Nephron progenitor cell (in vitro differentiated cells): ENCODE measurements at regions not wholly inside any gene's neighbourhood (a gene's known extent, or its start where the extent isn't known, plus 50 kb on each side); places are given as distances from the start of the nearest gene placed in this dataset.

Source experiments
- DNase-seq: peaks from one replicate; pipeline ENCODE4 v3.0.0; 2021
- H3K27ac Mint-ChIP-seq: 2 replicates; pipeline ENCODE4 v1.8.0; 2021; ENCODE audit warnings: mild to moderate bottlenecking, moderate library complexity, mixed read lengths
- H3K27me3 Mint-ChIP-seq: 2 replicates; pipeline ENCODE4 v1.8.0; 2021; ENCODE audit warnings: mild to moderate bottlenecking, low read depth, mixed read lengths; ENCODE audit not compliant: poor library complexity
- H3K36me3 Mint-ChIP-seq: 2 replicates; pipeline ENCODE4 v1.8.0; 2021; ENCODE audit warnings: low read depth, mixed read lengths
- H3K4me1 Mint-ChIP-seq: 2 replicates; pipeline ENCODE4 v1.8.0; 2021; ENCODE audit warnings: mixed read lengths
- H3K4me3 Mint-ChIP-seq: 2 replicates; pipeline ENCODE4 v1.8.0; 2021; ENCODE audit warnings: mild to moderate bottlenecking, moderate library complexity, mixed read lengths
- H3K9me3 Mint-ChIP-seq: 2 replicates; pipeline ENCODE4 v1.8.0; 2021; ENCODE audit warnings: mild to moderate bottlenecking, moderate library complexity, mixed read lengths
- TF ChIP-seq, protein P1 (sequence below): fragments of 200-600 bp; sonication (generic); IDR thresholded peaks from 2 replicates; pipeline ENCODE4 v1.5.0; 2021; ENCODE audit warnings: antibody characterized with exemption

DNA sequence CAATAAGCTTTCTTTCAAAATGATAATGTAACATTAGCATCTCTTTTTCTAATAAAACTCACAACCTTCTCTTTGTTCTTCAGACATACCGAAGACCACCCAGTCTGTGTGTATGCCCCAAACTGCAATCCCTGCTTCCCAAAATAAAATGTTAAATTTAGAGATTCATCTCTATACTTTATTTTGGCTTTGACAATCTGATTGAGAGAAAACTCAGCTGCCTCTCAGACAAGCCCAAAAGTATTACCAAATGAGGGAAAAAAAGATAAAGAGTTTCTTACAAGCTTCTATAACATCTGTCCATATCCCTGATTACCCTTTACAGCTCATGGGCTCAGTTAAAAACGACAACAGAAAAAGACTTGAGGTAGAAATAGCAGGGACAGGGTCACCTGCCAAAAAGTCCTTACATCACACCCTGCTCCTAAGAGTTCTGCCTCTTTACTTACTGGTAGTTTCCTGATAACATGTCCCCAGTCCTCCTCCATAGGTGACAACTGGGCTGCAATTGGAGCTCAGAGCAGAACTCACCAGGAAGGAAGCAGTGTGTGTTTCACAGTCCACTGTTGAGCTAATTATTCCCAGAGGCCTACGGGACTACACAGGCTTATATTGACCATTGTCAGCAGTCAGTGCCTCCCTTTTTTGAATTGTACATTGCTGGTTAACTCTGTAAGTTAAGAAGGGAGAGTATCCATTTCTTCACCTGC lies 70.9 kb upstream of the FAM9C start:
- DNase-seq = no peak
- H3K9me3 Mint-ChIP-seq = peaks cover 64% of the 10 kb centered on the region
- no peak overlapping the region for H3K4me3 Mint-ChIP-seq
- TF ChIP-seq, protein P1, sequence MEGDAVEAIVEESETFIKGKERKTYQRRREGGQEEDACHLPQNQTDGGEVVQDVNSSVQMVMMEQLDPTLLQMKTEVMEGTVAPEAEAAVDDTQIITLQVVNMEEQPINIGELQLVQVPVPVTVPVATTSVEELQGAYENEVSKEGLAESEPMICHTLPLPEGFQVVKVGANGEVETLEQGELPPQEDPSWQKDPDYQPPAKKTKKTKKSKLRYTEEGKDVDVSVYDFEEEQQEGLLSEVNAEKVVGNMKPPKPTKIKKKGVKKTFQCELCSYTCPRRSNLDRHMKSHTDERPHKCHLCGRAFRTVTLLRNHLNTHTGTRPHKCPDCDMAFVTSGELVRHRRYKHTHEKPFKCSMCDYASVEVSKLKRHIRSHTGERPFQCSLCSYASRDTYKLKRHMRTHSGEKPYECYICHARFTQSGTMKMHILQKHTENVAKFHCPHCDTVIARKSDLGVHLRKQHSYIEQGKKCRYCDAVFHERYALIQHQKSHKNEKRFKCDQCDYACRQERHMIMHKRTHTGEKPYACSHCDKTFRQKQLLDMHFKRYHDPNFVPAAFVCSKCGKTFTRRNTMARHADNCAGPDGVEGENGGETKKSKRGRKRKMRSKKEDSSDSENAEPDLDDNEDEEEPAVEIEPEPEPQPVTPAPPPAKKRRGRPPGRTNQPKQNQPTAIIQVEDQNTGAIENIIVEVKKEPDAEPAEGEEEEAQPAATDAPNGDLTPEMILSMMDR = no peak
- H3K27me3 Mint-ChIP-seq = peaks cover 4% of the 10 kb centered on the region
- H3K36me3 Mint-ChIP-seq = peaks cover 11% of the 10 kb centered on the region
- peaks cover 8% of the 10 kb centered on the region for H3K4me1 Mint-ChIP-seq
- H3K27ac Mint-ChIP-seq = no peak overlapping the region

DNA sequence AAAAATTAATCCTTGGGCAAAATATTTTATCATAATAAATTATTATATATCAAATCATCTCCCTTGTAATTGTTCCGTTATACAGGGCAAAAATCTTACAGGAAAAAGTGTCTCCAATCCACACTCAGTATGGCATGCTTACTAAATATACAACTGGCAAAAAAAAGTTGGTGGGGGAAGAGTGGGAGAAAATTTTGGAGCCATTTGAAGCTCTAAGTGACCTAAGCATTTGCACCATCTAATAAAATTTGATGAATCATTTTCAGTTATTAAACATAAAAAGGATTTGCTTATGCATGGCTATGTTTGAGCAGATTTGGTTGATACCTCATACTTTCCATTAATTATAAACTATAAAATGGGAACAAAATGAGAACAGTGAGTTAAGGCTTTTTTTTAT lies 68.1 kb upstream of the FAM9C start:
- TF ChIP-seq, protein P1 = no peak
- no peak overlapping the region for H3K27ac Mint-ChIP-seq
- H3K9me3 Mint-ChIP-seq = peaks cover 45% of the 10 kb centered on the region
- H3K4me1 Mint-ChIP-seq = no peaks in the 10 kb centered on the region
- H3K27me3 Mint-ChIP-seq = peaks cover 4% of the 10 kb centered on the region
- H3K36me3 Mint-ChIP-seq = peaks cover 10% of the 10 kb centered on the region
- H3K4me3 Mint-ChIP-seq = no peak overlapping the region
- no peak for DNase-seq

DNA sequence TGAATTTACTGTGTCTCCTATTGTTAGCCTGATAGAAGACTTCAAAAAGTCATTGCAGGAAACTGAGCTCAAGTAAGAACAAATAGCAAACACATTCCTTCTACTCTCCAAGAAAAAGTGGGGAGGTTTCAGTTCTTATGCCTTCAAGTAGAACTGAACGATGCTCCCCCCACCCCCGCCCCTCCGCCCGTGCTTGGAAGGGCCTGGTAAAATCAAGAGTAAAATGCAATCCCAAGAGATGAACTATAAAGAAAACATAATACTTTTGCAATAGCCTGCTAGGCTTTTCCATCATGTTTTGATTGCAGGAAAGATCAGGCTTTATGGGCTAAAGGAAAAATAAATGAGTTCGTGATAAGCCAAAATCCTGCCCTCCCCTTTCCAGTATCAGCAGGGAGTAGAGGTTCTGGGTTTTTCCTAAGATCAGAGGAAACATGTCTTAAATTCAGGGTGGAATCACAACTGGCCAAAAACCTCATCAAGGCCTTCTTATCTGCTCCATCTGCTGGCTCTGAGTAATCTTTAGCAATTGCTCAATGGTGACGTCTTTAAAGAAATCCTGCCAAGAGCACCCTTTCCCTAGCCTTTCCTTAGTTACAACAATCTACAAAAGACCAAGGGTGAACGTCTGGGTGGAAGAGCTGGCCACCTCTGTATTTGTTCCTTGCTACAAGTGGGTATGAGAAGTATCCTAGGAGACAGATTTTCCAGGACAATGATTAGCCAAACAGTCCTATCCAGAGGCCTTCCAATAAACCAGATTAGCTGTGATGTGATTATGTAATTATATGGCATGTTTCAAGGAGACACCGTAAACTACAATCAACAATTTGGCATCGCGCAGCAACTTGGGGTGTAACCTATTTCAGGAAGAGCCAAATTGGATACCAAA lies 66.3 kb upstream of the FAM9C start:
- Mint-ChIP-seq H3K4me3 (no peak overlapping the region), H3K36me3 (no peaks in the 10 kb centered on the region), H3K27ac (no peak overlapping the region), H3K4me1 (no peaks in the 10 kb centered on the region), H3K27me3 (no peaks in the 10 kb centered on the region), H3K9me3 (peaks cover 44% of the 10 kb centered on the region)
- DNase-seq = no peak
- TF ChIP-seq, protein P1 = no peak

DNA sequence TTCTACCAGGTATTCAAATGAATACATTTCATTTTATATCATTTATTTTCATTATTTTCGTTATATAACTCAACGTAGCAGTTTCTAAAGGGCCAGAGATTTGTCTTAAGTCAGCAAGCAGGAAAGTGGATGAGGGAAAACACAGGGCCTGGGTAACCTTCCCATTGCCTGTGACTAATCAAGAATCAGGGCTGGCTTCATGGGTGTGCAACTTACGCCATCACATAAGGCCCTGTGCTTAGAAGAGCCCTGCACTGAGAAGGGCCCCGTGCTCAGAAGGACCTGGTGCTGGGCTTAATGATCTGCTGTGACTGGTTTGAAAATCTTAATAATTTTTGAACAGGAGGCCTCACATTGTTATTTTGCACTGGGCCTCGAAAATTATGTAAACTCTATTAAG lies 65.4 kb upstream of the FAM9C start:
- H3K36me3 Mint-ChIP-seq = no peaks in the 10 kb centered on the region
- H3K4me1 Mint-ChIP-seq = no peaks in the 10 kb centered on the region
- no peak overlapping the region for H3K27ac Mint-ChIP-seq
- peaks cover 39% of the 10 kb centered on the region for H3K9me3 Mint-ChIP-seq
- no peaks in the 10 kb centered on the region for H3K27me3 Mint-ChIP-seq
- TF ChIP-seq, protein P1 = no peak
- no peak overlapping the region for H3K4me3 Mint-ChIP-seq
- DNase-seq = no peak

DNA sequence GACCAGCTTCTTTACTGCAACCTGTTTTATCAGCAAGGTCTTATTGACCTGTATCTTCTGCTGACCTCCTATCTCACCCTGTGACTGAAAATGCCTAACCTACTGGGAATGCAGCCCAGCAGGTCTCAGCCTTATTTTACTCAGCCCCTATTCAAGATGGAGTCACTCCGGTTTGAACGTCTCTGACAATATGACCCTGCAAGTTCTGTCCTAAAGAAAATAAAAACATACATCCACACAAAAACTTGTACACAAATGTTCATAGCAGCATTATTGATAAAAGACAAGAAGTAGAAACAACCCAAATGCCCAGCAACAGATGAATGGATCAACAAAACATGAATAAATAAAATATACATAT lies 59.5 kb upstream of the FAM9C start:
- DNase-seq = no peak
- H3K4me3 Mint-ChIP-seq = no peak overlapping the region
- peaks cover 3% of the 10 kb centered on the region for H3K27me3 Mint-ChIP-seq
- H3K9me3 Mint-ChIP-seq = peaks cover 34% of the 10 kb centered on the region
- H3K27ac Mint-ChIP-seq = no peak overlapping the region
- TF ChIP-seq, protein P1 = no peak
- no peaks in the 10 kb centered on the region for H3K36me3 Mint-ChIP-seq
- peaks cover 13% of the 10 kb centered on the region for H3K4me1 Mint-ChIP-seq
